HG03342 (cell line): ENCODE measurements at regions not wholly inside any gene's neighbourhood (a gene's known extent, or its start where the extent isn't known, plus 50 kb on each side); places are given as distances from the start of the nearest gene placed in this dataset.
"Not testable (repeated sequence)": the region's sequence is repeated elsewhere in the genome, so short reads cannot be mapped to it uniquely, and the experiment has no call there.

Experiments
- ATAC-seq: cut with Tn5 transposase; IDR thresholded peaks from one replicate; pipeline ENCODE4 v1.9.1; 2021; ENCODE audit warnings: mild to moderate bottlenecking, moderate library complexity; ENCODE audit not compliant: unreplicated experiment

- no peak for ATAC-seq
These were observed 448.7 kb upstream of the MYT1L start for GRCh38 chr2:2779727-2780126.

- ATAC-seq: no peak
These were observed 446.8 kb upstream of the MYT1L start for GRCh38 chr2:2777876-2778275.

- no peak for ATAC-seq
These were observed 446.1 kb upstream of the MYT1L start for GRCh38 chr2:2777213-2777612.

GRCh38 chr2:2775018-2775417, 443.9 kb upstream of the MYT1L start:
- ATAC-seq: no peak

- ATAC-seq: no peak
These were observed 442.6 kb upstream of the MYT1L start for GRCh38 chr2:2773692-2774091.

DNA sequence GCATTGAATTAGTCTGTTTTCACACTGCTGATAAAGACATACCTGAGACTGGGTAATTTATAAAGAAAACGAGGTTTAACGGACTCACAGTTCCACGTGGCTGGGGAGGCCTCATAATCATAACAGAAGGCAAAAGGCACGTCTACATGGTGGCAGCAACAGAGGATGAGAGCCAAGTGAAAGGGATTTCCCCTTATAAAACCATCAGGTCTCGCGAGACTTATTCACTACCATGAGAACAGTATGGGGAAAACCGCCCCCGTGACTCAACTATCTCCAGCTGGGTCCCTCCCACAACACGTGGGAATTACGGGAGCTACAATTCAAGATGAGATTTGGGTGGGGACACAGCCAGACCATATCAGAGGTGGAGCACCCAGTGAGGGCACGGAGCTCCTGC, 442.0 kb upstream of the MYT1L start:
- ATAC-seq: not testable (repeated sequence)

DNA sequence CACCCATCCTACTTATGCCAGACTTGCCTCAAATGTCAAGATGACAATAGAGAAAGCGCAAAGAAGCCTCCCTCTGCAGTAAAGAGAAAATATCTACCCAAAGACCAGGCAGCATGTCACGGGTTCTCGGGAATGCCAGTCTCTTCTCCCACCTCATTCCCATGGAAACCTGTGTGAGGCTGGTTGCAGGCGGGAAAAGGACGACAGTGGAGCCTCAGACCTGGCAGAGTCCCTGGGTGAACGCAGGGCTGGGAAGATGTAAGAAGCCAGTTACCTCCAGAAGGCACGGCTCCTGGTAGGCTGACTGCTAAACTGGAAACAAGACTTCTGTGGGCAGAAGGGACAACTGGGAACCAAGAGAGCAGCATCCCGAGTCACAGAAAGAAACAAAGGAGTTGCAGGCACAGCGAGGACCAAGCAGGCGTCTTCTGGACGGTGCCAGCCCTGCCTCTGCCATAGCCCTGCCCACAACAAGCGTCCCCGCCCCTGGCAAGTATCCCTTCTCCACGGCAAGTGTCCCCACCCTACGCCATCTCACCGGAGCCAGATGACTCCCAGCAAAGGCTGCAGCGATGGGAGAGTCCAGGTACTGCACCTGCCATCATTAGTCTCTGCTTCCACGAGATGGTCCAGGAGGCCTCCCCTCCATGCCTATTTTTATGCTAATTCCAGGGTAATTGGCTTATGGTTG, 440.8 kb upstream of the MYT1L start:
- no peak for ATAC-seq

DNA sequence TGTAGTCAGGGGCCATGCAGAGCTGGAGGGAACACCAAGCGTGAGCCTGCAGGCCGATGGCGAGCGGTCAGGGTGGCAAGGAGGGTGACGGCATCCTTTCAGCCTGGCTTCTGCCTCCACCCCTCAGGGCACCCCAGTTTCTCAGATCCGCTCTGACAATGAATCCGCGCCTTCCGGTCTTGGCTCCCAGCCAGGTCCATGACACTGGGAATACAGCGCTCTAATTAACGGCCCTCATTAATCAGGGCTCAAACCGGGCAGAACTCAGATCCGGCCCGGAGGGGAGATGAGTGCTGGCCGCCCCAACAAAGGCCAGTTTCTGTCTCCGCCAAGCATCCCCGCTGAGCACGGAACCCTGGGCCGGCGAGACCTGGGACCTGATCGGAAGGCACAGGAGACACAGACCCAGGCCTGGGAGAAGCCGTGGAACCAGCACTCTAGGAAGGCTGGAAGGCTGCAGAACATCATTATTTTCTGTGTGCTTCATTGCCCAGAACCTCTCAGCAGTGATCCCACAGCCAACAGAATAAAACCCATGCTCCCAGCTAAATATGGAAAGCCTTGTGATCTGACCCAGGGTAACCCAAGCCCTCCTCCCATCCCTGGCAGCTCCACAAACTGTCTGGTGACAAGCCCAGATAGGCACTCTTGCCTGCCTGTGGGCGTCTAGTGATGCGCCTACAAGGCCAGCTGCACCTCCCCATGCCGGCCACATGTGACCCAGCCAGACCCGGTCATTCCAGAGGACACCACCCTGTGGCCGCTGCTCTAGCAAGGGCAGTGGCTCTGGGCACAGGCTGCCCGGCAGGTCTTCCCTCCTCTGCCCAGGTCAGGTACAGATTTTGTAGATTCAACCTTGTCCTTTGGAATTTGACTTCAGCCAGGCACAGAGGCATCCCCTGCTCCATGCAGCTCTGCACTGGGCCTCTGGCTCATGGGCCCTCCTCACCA, 438.7 kb upstream of the MYT1L start:
- ATAC-seq: no peak

- ATAC-seq: no peak
These were observed 437.4 kb upstream of the MYT1L start for GRCh38 chr2:2768476-2768875.

DNA sequence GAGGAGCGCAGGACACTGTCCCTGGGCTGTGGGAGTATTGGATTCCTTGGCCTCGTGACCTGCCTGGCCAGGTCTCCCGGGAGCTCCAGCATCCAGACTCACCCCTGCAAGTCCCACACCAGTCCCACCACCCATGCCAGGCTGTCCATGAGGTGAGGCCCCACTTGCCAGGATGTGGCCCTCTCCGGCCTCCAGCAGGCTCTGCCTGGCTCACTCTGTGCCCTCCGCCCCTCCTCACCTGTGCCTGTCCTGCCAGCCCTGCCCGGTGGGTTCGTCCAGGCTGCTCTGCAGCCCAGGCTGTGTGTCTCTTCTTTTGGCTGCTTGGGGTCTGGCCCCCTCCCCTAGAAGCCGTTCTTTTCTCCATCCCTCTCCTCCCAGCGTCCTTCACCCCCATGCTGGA, 436.8 kb upstream of the MYT1L start:
- no peak for ATAC-seq

DNA sequence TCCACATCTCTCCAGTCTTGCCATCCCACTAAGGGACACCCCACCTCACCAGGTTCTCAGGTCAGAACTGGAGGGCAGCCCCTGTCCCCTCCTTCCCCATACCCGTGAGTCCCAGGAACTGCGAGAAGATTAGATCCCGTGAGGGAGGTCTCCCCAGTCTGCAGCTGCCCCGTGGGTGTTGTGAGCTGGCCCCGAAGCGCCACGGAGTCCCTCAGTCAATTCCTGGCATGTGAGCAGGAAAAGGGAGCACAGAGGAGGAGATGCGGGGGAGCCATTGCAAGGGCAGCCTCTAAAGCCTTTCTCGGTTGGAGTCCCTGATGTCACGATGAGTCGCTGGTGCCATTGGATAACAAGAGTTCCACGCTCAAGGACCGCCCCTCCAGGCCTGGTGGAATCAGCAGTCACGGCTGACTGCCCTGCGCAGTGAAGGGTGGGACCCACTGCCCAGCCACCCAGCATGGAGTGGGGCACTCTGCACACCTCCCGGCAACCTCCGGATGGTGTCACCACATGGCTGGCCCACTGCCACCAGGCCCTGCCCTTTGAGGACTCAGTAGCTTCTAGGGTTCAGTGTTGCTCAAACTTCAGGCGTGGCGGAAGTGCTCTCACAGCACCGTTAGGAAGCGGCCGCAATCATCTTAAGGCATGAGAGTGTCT, 434.9 kb upstream of the MYT1L start:
- ATAC-seq: no peak

GRCh38 chr2:2765176-2765800, 434.2 kb upstream of the MYT1L start:
- no peak for ATAC-seq

GRCh38 chr2:2764739-2765138, 433.7 kb upstream of the MYT1L start:
- no peak for ATAC-seq

DNA sequence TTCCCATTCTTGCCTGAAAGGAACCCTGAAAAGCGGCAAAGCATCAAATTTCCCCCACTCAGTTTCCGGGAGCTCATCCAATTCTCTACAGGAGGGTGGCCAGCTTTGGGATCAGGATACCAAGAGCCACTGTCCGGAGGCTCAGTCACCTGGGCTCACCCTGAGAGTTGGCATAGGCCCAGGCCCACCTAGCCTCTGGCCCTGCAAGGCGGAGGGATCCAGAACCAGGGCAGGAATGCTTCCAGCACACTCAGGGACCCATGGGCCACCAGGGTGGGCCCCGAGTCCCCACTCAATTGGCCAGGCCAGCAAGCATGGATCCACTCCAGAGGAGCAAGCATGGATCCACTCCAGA, 432.9 kb upstream of the MYT1L start:
- no peak for ATAC-seq

DNA sequence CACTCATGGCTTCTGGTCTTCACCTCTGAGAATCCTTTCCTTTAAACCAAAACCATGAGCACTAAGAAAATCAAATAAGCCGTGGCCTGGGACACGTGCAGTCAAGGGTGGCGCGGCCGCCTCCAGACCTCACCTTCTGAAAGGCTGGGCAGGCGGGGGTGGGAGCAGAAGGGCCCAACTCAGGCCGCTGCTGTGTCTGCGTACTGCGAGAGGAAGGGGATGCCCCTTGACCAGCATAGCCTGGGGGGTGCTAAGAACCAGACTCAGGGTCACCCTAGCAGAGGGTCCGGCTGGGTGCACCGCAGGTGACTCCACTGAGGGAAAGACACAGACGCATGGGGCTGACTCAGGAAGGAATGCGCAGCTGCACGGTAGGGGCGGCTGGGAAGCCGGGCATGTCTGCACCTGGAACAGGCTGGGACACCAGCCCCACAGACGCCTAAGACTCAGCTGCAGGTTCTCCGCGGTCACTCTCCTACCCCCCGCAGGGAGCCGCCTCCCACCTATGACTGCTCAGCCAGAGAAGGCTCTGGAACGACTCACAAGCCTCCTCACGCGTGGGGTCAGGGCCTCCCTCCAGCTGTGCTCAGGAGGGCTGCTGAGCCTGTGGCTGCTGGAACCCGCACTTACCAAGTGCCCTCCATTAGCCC, 432.4 kb upstream of the MYT1L start:
- no peak for ATAC-seq

- ATAC-seq: no peak
These were observed 431.8 kb upstream of the MYT1L start for GRCh38 chr2:2762913-2763312.

GRCh38 chr2:2762166-2762908, 431.3 kb upstream of the MYT1L start:
- no peak for ATAC-seq

DNA sequence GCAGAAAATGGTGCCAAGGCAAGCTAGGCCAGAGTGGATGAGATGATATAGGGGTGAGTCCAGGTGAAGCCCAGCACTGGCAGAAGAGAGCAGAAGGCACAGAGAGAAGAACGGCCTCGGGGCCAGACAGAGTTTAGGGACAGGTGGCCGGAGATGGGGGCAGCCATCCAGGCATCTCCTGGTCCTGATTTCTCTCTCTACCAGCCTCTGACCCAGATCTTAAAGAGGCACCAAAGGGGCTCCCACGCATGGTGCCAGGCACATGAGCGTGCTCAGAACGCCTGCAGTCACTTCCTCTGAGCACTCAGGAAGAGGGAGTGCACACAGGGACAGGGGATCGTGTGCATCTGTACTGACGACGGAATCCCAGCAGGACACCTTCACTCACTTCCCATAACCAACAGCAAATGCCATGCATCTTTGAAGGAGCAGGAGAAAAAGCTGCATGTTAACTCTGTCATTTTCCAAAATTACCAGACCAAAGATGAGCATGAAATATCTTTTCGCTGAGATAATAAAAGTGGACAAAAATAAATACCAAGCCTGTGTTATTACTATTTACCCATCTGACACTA, 427.8 kb upstream of the MYT1L start:
- no peak for ATAC-seq

GRCh38 chr2:2757764-2758163, 426.7 kb upstream of the MYT1L start:
- peak; percentile 84 for ATAC-seq

DNA sequence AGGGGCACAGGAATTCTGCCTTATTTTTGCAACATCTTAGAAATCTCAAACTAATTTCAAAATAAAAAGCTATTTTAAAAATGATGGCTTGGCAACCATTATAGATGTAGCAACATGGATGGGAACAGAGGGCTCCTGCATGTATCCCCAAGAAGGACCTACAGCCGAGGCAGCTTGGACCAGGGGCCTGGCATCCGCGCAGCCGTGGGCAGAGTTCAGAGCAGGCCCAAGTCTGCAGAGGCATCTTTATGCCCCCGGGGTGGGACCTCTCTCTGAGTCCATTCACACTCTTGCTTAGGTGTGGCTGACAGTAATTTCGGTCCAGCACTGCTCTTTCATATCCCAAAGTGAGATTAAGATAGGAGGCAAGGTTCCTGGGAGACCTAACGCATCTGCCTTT, 425.8 kb upstream of the MYT1L start:
- no peak for ATAC-seq
